ENCODE measurements at regions not wholly inside any gene's neighbourhood (a gene's known extent, or its start where the extent isn't known, plus 50 kb on each side); places are given as distances from the start of the nearest gene placed in this dataset.

- TF ChIP-seq TAF1 (IDR thresholded peaks at IDR 0.05; ENCODE audit: borderline replicate concordance, low read depth, low read length), result no peak
- TF ChIP-seq POLR2A (IDR thresholded peaks at IDR 0.05; ENCODE audit: low read depth, low read length), result no peak
- no peak for TF ChIP-seq POLR2AphosphoS5 (IDR thresholded peaks at IDR 0.05; ENCODE audit: low read depth, low read length)
These were observed 277.5 kb upstream of the MAN1A1 start for GRCh38 chr6:119626884-119627619.
